Parathyroid adenoma (tissue), 2 donors: ENCODE measurements at regions not wholly inside any gene's neighbourhood (a gene's known extent, or its start where the extent isn't known, plus 50 kb on each side); places are given as distances from the start of the nearest gene placed in this dataset.
"Not testable (repeated sequence)": the region's sequence is repeated elsewhere in the genome, so short reads cannot be mapped to it uniquely, and the experiment has no call there.

ENCODE experiments used
- H2AFZ ChIP-seq: fragments of 300-600 bp; sonication (generic); one replicate; pipeline ENCODE4 v1.7.0; 2017; ENCODE audit warnings: antibody characterized with exemption, mild to moderate bottlenecking
- H3K27ac ChIP-seq: fragments of 300-600 bp; sonication (generic); one replicate; pipeline ENCODE4 v1.7.0; 2017
- H3K27me3 ChIP-seq: fragments of 300-600 bp; sonication (generic); one replicate; pipeline ENCODE4 v1.7.0; 2017; ENCODE audit warnings: low read length; ENCODE audit not compliant: control insufficient read depth, insufficient read depth
- H3K36me3 ChIP-seq: fragments of 300-600 bp; sonication (generic); one replicate; pipeline ENCODE4 v1.7.0; 2017; ENCODE audit warnings: low read length; ENCODE audit not compliant: control insufficient read depth, insufficient read depth
- H3K4me1 ChIP-seq: fragments of 300-600 bp; sonication (generic); one replicate; pipeline ENCODE4 v1.7.0; 2017; ENCODE audit warnings: control low read depth
- H3K4me2 ChIP-seq: fragments of 300-600 bp; sonication (generic); one replicate; pipeline ENCODE4 v1.7.0; 2017; ENCODE audit warnings: low read length
- H3K4me3 ChIP-seq: fragments of 300-600 bp; sonication (generic); one replicate; pipeline ENCODE4 v1.7.0; 2017; ENCODE audit warnings: low read depth, low read length
- H3K79me2 ChIP-seq: fragments of 300-600 bp; sonication (generic); one replicate; pipeline ENCODE4 v1.7.0; 2017; ENCODE audit warnings: control low read depth
- H3K9ac ChIP-seq: fragments of 300-600 bp; sonication (generic); one replicate; pipeline ENCODE4 v1.7.0; 2017; ENCODE audit warnings: mild to moderate bottlenecking
- H3K9me3 ChIP-seq: fragments of 300-600 bp; sonication (generic); one replicate; pipeline ENCODE4 v1.7.0; 2017; ENCODE audit warnings: low read length; ENCODE audit not compliant: control insufficient read depth
- CTCF ChIP-seq: fragments of 300-600 bp; sonication (generic); IDR thresholded peaks from one replicate; pipeline ENCODE4 v1.7.0; 2017; ENCODE audit warnings: antibody characterized with exemption, mild to moderate bottlenecking
- donor health status: primary hyperparathyroidism.

GRCh38 chrX:13190051-13190450 is 129.8 kb downstream of the ATXN3L start:
- Histone ChIP-seq H3K9me3 (no peaks in the 10 kb centered on the region), H3K4me2 (no peak overlapping the region), H3K4me1 (peaks cover 3% of the 10 kb centered on the region), H3K27me3 (no peaks in the 10 kb centered on the region), H3K4me3 (no peak overlapping the region), H3K27ac (no peak overlapping the region), H3K9ac (no peak overlapping the region), H3K79me2 (no peaks in the 10 kb centered on the region), H3K36me3 (no peaks in the 10 kb centered on the region), H2AFZ (no peak overlapping the region)
- TF ChIP-seq CTCF: no peak

DNA sequence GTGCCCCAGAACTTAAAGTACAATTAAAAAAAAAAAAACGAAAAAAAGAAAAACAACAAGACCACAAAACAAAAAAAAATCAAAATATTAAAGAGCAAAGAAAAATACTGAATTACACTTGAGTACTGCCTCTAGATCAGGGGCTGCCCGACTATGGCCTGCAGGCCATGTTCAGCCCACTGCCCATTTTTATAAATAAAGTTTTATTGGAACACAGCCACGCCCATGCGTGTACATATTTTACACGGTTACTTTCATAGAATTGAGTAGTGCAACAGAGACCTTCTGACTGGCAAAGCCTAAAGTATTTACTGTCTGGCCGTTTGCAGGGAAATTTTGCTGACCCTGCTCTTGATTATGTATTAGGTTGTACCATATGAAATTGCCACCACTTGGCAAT is 130.5 kb downstream of the ATXN3L start:
- H3K4me1 ChIP-seq: peaks cover 3% of the 10 kb centered on the region
- no peak for TF ChIP-seq CTCF
- no peak overlapping the region for H3K4me2 ChIP-seq
- H3K27ac ChIP-seq: no peak overlapping the region
- H3K9me3 ChIP-seq: no peaks in the 10 kb centered on the region
- no peak overlapping the region for H3K9ac ChIP-seq
- H3K27me3 ChIP-seq: no peaks in the 10 kb centered on the region
- H3K4me3 ChIP-seq: no peak overlapping the region
- H2AFZ ChIP-seq: no peak overlapping the region
- H3K36me3 ChIP-seq: no peaks in the 10 kb centered on the region
- no peaks in the 10 kb centered on the region for H3K79me2 ChIP-seq

GRCh38 chrX:13188731-13189309 is 131.0 kb downstream of the ATXN3L start:
- no peak for TF ChIP-seq CTCF
- H3K36me3 ChIP-seq: no peaks in the 10 kb centered on the region
- no peaks in the 10 kb centered on the region for H3K4me1 ChIP-seq

DNA sequence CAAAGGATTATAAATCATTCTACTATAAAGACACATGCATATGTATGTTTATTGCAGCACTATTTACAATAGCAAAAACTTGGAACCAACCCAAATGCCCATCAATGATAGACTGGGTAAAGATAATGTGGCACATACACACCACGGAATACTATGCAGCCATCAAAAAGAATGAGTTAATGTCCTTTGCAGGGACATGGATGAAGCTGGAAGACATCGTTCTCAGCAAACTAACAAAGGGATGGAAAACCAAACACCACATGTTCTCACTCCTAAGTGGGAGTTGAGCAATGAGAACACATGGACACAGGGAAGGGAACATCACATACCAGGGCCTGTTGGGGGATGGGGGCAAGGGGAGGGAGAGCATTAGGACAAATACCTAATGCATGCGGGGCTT is 133.2 kb downstream of the ATXN3L start:
- not testable (repeated sequence) for H3K4me1 ChIP-seq, H3K4me2 ChIP-seq, H3K36me3 ChIP-seq, H3K27me3 ChIP-seq, H3K79me2 ChIP-seq, H3K27ac ChIP-seq, H2AFZ ChIP-seq, H3K9ac ChIP-seq, H3K4me3 ChIP-seq, H3K9me3 ChIP-seq

More at GRCh38 chrX:13188731-13189309, 131.0 kb downstream of the ATXN3L start:
- Histone ChIP-seq H3K9ac (no peak overlapping the region), H3K27ac (no peak overlapping the region), H3K4me2 (no peak overlapping the region), H2AFZ (no peak overlapping the region), H3K4me3 (no peak overlapping the region), H3K27me3 (no peaks in the 10 kb centered on the region), H3K79me2 (no peaks in the 10 kb centered on the region), H3K9me3 (no peaks in the 10 kb centered on the region)

DNA sequence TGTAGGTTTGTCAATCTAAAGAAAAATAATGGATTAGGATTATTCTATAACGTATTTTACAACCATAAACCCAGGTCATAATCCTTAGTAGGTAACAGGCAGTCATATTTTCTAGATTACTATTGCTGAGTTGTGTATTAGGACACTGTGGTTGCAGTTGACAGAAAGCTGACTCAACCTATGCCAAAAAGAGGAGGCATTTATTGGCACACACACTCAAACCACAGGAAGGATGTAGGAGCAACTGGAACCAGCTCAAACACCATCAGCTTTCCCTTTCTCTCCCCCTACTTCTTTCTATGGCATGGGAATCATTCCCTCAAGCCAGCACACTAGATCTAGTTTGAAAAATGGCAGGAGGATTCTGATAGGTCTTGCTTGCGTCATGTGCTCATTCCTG is 136.4 kb upstream of the FAM9C start:
- no peak overlapping the region for H3K9ac ChIP-seq
- TF ChIP-seq CTCF: no peak
- H2AFZ ChIP-seq: no peak overlapping the region
- no peaks in the 10 kb centered on the region for H3K36me3 ChIP-seq
- no peaks in the 10 kb centered on the region for H3K4me1 ChIP-seq
- no peak overlapping the region for H3K4me3 ChIP-seq
- no peaks in the 10 kb centered on the region for H3K27me3 ChIP-seq
- H3K9me3 ChIP-seq: no peaks in the 10 kb centered on the region
- H3K4me2 ChIP-seq: no peak overlapping the region
- no peaks in the 10 kb centered on the region for H3K79me2 ChIP-seq
- no peak overlapping the region for H3K27ac ChIP-seq
